SK-N-SH (cell line): ENCODE measurements at regions not wholly inside any gene's neighbourhood (a gene's known extent, or its start where the extent isn't known, plus 50 kb on each side); places are given as distances from the start of the nearest gene placed in this dataset.

Experiments
- CTCF ChIA-PET: fragments of 300-600, 350-600 bp; formaldehyde crosslinking; extraction: SDS; loops from one replicate; lab custom pipeline; 2021; lab: Yijun Ruan, JAX
- POLR2A ChIA-PET: fragments of 350-600 bp; sonication (Branson Sonifier 250); formaldehyde crosslinking; extraction: SDS; loops from one replicate; lab custom pipeline; 2020; ENCODE audit warnings: antibody characterized with exemption, inconsistent platforms; lab: Yijun Ruan, JAX
- DNase-seq: peaks from one replicate; pipeline ENCODE4 v3.0.0; 2012
- H2AFZ ChIP-seq: fragments of 200-600 bp; sonication (generic); 2 replicates; pipeline ENCODE4 v1.8.1; 2016; ENCODE audit warnings: antibody characterized with exemption, mild to moderate bottlenecking, low read depth
- H3F3A ChIP-seq: fragments of 200-600 bp; sonication (generic); replicated peaks from 2 replicates; pipeline ENCODE3; 2016; ENCODE audit warnings: antibody characterized with exemption, mild to moderate bottlenecking; ENCODE audit not compliant: insufficient read depth
- H3K27ac ChIP-seq, 2 experiments: fragments of 200-500 bp in 1 of 2; fragments of 200-600 bp in 1 of 2; sonication (Bioruptor generic) in 1 of 2; sonication (generic), shearing (Covaris generic) in 1 of 2; 2 replicates each; pipeline versions ENCODE4 v1.5.1 to v1.6.1; 2014 to 2016; ENCODE audit warnings: low read depth in 2 of 2, inconsistent platforms in 1 of 2, low read length in 1 of 2, mild to moderate bottlenecking in 1 of 2, mixed read lengths in 1 of 2
- H3K27me3 ChIP-seq: fragments of 200-600 bp; sonication (generic), shearing (Covaris generic); 2 replicates; pipeline ENCODE4 v1.6.1; 2016; ENCODE audit warnings: mixed run types; ENCODE audit not compliant: insufficient read depth
- H3K36me3 ChIP-seq, 2 experiments: fragments of 200-500 bp in 1 of 2; fragments of 200-600 bp in 1 of 2; sonication (Bioruptor generic) in 1 of 2; sonication (generic) in 1 of 2; replicated peaks in 1 of 2; 2 replicates each; pipeline versions ENCODE3 to v1.5.1; 2014 to 2016; ENCODE audit warnings: low read length in 1 of 2, mild to moderate bottlenecking in 1 of 2; ENCODE audit not compliant: insufficient read depth in 2 of 2, control insufficient read depth in 1 of 2
- H3K4me1 ChIP-seq, 2 experiments: fragments of 200-500 bp in 1 of 2; fragments of 200-600 bp in 1 of 2; sonication (Bioruptor generic) in 1 of 2; sonication (generic), shearing (Covaris generic) in 1 of 2; 2 replicates each; pipeline versions ENCODE4 v1.5.1 to v1.6.1; 2014 to 2016; ENCODE audit warnings: low read depth in 1 of 2, low read length in 1 of 2, mixed run types in 1 of 2; ENCODE audit not compliant: insufficient read depth in 2 of 2, control insufficient read depth in 1 of 2
- H3K4me2 ChIP-seq: fragments of 200-600 bp; sonication (generic), shearing (Covaris generic); 2 replicates; pipeline ENCODE4 v1.6.1; 2017; ENCODE audit warnings: mixed run types
- H3K4me3 ChIP-seq, 2 experiments: fragments of 200-500 bp in 1 of 2; fragments of 200-600 bp in 1 of 2; sonication (Bioruptor generic) in 1 of 2; sonication (generic), shearing (Covaris generic) in 1 of 2; 2 replicates each; pipeline versions ENCODE4 v1.5.1 to v1.8.1; 2014 to 2016; ENCODE audit warnings: low read depth in 2 of 2, inconsistent platforms in 1 of 2, low read length in 1 of 2, mild to moderate bottlenecking in 1 of 2, mixed read lengths in 1 of 2, moderate library complexity in 1 of 2
- H3K79me2 ChIP-seq: fragments of 200-600 bp; sonication (generic); 2 replicates; pipeline ENCODE4 v1.8.1; 2017; ENCODE audit warnings: mild to moderate bottlenecking; ENCODE audit not compliant: insufficient read depth
- H3K9ac ChIP-seq: fragments of 200-600 bp; sonication (generic); 2 replicates; pipeline ENCODE4 v1.6.1; 2017; ENCODE audit warnings: mixed run types
- H3K9me2 ChIP-seq: fragments of 200-600 bp; sonication (generic); 2 replicates; pipeline ENCODE4 v1.6.1; 2017; ENCODE audit warnings: mixed run types
- H3K9me3 ChIP-seq: fragments of 200-600 bp; sonication (generic); 2 replicates; pipeline ENCODE4 v1.6.1; 2017; ENCODE audit warnings: mixed run types, mild to moderate bottlenecking, moderate library complexity
- H4K20me1 ChIP-seq: fragments of 200-600 bp; sonication (generic); 2 replicates; pipeline ENCODE4 v1.6.1; 2017; ENCODE audit warnings: mild to moderate bottlenecking, mixed run types; ENCODE audit not compliant: insufficient read depth
- CHD2 ChIP-seq: fragments of 150-350 bp; IDR thresholded peaks from 2 replicates; pipeline ENCODE4 v1.6.1; 2018; ENCODE audit warnings: low read length; ENCODE audit not compliant: partially characterized antibody
- ELF1 ChIP-seq: IDR thresholded peaks from 2 replicates; pipeline ENCODE4 v1.4.0; 2012
- EP300 ChIP-seq, 2 experiments: IDR thresholded peaks; 2 replicates each; pipeline versions ENCODE4 v1.4.0 to v1.6.1; 2012; ENCODE audit warnings: borderline replicate concordance in 1 of 2, low read depth in 1 of 2, low read length in 1 of 2
- FOSL2 ChIP-seq: IDR thresholded peaks from 2 replicates; pipeline ENCODE4 v1.4.0; 2012; ENCODE audit warnings: low read depth, mild to moderate bottlenecking, moderate library complexity, borderline replicate concordance
- FOXM1 ChIP-seq: IDR thresholded peaks from 2 replicates; pipeline ENCODE4 v1.4.0; 2012; ENCODE audit warnings: low read depth, mild to moderate bottlenecking
- GABPA ChIP-seq: IDR thresholded peaks from 2 replicates; pipeline ENCODE4 v1.4.0; 2012; ENCODE audit warnings: low read depth, mild to moderate bottlenecking
- GATA2 ChIP-seq: sonication (generic); formaldehyde crosslinking; IDR thresholded peaks from 2 replicates; pipeline ENCODE4 v1.5.0; 2020; ENCODE audit warnings: mild to moderate bottlenecking, missing genetic modification reagents
- IRF3 ChIP-seq: fragments of 150-350 bp; IDR thresholded peaks from 2 replicates; pipeline ENCODE4 v1.6.1; 2016; ENCODE audit warnings: mild to moderate bottlenecking, low read depth, low read length
- JUND ChIP-seq: IDR thresholded peaks from 2 replicates; pipeline ENCODE4 v1.4.0; 2012
- MXI1 ChIP-seq: IDR thresholded peaks from 2 replicates; pipeline ENCODE4 v1.6.1; 2012; ENCODE audit warnings: mild to moderate bottlenecking, low read depth, low read length, improper control_type of control experiment
- NRF1 ChIP-seq: IDR thresholded peaks from 2 replicates; pipeline ENCODE4 v1.6.1; 2012; ENCODE audit warnings: low read depth, mild to moderate bottlenecking, low read length
- POLR2AphosphoS5 ChIP-seq: IDR thresholded peaks from 2 replicates; pipeline ENCODE4 v1.6.1; 2012; ENCODE audit warnings: low read depth, low read length
- RCOR1 ChIP-seq: fragments of 150-350 bp; IDR thresholded peaks from 2 replicates; pipeline ENCODE4 v1.6.1; 2017; ENCODE audit warnings: antibody characterized with exemption, low read length
- RXRA ChIP-seq: IDR thresholded peaks from 2 replicates; pipeline ENCODE4 v1.4.0; 2012; ENCODE audit warnings: low read depth, mild to moderate bottlenecking, borderline replicate concordance
- SIN3A ChIP-seq: IDR thresholded peaks from 2 replicates; pipeline ENCODE4 v1.6.1; 2012; ENCODE audit warnings: low read depth, mild to moderate bottlenecking, low read length, moderate library complexity, borderline replicate concordance
- TAF1 ChIP-seq: IDR thresholded peaks from 2 replicates; pipeline ENCODE4 v1.6.1; 2012; ENCODE audit warnings: low read depth, mild to moderate bottlenecking, low read length, moderate library complexity, borderline replicate concordance
- WGBS: methylation state at CpG from one replicate; pipeline ENCODE4 v1.1.6; 2017; ENCODE audit warnings: low lambda C conversion rate; 5-methylcytosine and 5-hydroxymethylcytosine counted together
- TF ChIP-seq, protein P1 (sequence below): fragments of 200-600 bp; sonication (generic); IDR thresholded peaks from 2 replicates; pipeline ENCODE4 v1.6.1; 2017; ENCODE audit warnings: antibody characterized with exemption, mild to moderate bottlenecking, moderate library complexity
- TF ChIP-seq, protein P2 (sequence below): IDR thresholded peaks from 2 replicates; pipeline ENCODE4 v1.6.1; 2012; ENCODE audit warnings: mild to moderate bottlenecking, low read depth, low read length, moderate library complexity

- Histone ChIP-seq H3K4me2 (no peak overlapping the region), H2AFZ (no peak overlapping the region), H3K27me3 (no peaks in the 10 kb centered on the region), H4K20me1 (no peaks in the 10 kb centered on the region), H3K9me2 (no peaks in the 10 kb centered on the region), H3K36me3 (no peaks in the 10 kb centered on the region), H3F3A (no peaks in the 10 kb centered on the region), H3K4me3 (no peak overlapping the region), H3K4me1 (no peaks in the 10 kb centered on the region), H3K9me3 (peaks cover 6% of the 10 kb centered on the region; the same call in 1 of the 2 replicates), H3K27ac (no peak overlapping the region), H3K9ac (no peak overlapping the region)
- CTCF ChIA-PET: no interaction called here
- no peak for DNase-seq
- TF ChIP-seq FOSL2: no peak
- TF ChIP-seq JUND: no peak
- TF ChIP-seq, all 33 proteins: peak for 0
- POLR2A ChIA-PET: no interaction called here
- no peaks in the 10 kb centered on the region for H3K79me2 ChIP-seq
These were observed 445.4 kb upstream of the RGMB start for GRCh38 chr5:98328015-98328414.

DNA sequence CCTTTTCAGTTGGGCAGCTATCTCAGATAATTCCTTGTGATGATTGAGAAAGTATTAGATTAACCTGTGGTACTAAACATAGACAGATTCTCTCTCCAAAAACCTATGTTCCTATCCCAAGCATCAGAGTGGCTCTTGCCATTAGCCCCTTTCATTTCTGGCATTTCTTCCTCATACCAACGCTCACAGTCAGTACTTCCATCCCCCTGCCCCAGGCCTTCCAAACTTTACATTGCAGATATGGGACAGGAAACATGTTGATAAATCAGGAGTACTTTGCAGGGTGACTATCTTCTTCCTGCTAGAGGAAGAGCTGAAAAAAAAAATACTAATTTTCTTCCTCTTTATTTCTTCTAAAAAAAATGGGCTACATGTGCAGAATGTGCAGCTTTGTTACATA lies 442.6 kb upstream of the RGMB start:
- no peaks in the 10 kb centered on the region for H3K36me3 ChIP-seq
- POLR2A ChIA-PET: no interaction called here
- TF ChIP-seq FOXM1 (no peak), SIN3A (no peak), ELF1 (no peak), POLR2AphosphoS5 (no peak), GABPA (no peak)
- TF ChIP-seq, all 33 proteins: peak for 0
- Histone ChIP-seq H3K9me2 (no peaks in the 10 kb centered on the region), H2AFZ (no peak overlapping the region), H3K27ac (no peak overlapping the region), H3K27me3 (no peaks in the 10 kb centered on the region), H3K4me2 (no peak overlapping the region), H3F3A (no peaks in the 10 kb centered on the region), H4K20me1 (no peaks in the 10 kb centered on the region), H3K79me2 (no peaks in the 10 kb centered on the region), H3K4me1 (no peaks in the 10 kb centered on the region), H3K4me3 (no peak overlapping the region), H3K9ac (no peak overlapping the region), H3K9me3 (peaks cover 6% of the 10 kb centered on the region; the same call in 1 of the 2 replicates)
- WGBS: 70% methylated on average over 1 of the region's 1 CpG
- no peak for DNase-seq
- CTCF ChIA-PET: no interaction called here

DNA sequence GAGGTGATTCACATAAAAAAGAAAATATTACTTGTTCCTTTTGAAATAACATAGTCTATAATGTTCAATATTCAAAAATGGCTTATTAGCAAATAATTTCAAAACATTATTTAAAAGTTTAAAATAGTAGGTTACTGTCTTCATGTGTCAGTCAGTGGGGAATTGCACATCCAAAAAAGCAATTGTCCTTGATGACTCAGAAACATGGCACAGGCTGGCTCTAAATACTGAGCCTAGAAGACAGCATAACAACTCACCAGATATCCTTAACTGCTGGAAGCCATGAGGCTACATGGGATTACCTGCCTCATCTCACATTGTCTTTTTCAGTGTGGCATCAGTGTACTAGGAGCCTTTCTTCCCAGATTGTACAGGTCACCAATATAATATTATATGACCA lies 439.5 kb upstream of the RGMB start:
- H3K79me2 ChIP-seq: no peaks in the 10 kb centered on the region
- ChIA-PET POLR2A (no interaction called here), CTCF (no interaction called here)
- no peak overlapping the region for H3K27ac ChIP-seq
- no peaks in the 10 kb centered on the region for H3K9me3 ChIP-seq
- no peak for DNase-seq
- no peaks in the 10 kb centered on the region for H3K9me2 ChIP-seq
- H3K4me2 ChIP-seq: no peak overlapping the region
- H3K36me3 ChIP-seq: no peaks in the 10 kb centered on the region
- H4K20me1 ChIP-seq: no peaks in the 10 kb centered on the region
- H3K27me3 ChIP-seq: no peaks in the 10 kb centered on the region
- no peaks in the 10 kb centered on the region for H3K4me1 ChIP-seq
- H3F3A ChIP-seq: no peaks in the 10 kb centered on the region
- H3K9ac ChIP-seq: no peak overlapping the region
- no peak overlapping the region for H3K4me3 ChIP-seq
- H2AFZ ChIP-seq: no peak overlapping the region
- TF ChIP-seq ELF1 (no peak), GATA2 (CRISPR knock-in tag) (no peak), CHD2 (no peak), FOXM1 (no peak), JUND (no peak), RCOR1 (no peak), RXRA (no peak), TAF1 (no peak), NRF1 (no peak), EP300 (IDR thresholded peaks at IDR 0.05; ENCODE audit: borderline replicate concordance in 1 of 2, low read depth in 1 of 2, low read length in 1 of 2) (no peak), MXI1 (no peak), IRF3 (no peak)
- TF ChIP-seq, protein P1, sequence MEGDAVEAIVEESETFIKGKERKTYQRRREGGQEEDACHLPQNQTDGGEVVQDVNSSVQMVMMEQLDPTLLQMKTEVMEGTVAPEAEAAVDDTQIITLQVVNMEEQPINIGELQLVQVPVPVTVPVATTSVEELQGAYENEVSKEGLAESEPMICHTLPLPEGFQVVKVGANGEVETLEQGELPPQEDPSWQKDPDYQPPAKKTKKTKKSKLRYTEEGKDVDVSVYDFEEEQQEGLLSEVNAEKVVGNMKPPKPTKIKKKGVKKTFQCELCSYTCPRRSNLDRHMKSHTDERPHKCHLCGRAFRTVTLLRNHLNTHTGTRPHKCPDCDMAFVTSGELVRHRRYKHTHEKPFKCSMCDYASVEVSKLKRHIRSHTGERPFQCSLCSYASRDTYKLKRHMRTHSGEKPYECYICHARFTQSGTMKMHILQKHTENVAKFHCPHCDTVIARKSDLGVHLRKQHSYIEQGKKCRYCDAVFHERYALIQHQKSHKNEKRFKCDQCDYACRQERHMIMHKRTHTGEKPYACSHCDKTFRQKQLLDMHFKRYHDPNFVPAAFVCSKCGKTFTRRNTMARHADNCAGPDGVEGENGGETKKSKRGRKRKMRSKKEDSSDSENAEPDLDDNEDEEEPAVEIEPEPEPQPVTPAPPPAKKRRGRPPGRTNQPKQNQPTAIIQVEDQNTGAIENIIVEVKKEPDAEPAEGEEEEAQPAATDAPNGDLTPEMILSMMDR: no peak
- TF ChIP-seq, protein P2, sequence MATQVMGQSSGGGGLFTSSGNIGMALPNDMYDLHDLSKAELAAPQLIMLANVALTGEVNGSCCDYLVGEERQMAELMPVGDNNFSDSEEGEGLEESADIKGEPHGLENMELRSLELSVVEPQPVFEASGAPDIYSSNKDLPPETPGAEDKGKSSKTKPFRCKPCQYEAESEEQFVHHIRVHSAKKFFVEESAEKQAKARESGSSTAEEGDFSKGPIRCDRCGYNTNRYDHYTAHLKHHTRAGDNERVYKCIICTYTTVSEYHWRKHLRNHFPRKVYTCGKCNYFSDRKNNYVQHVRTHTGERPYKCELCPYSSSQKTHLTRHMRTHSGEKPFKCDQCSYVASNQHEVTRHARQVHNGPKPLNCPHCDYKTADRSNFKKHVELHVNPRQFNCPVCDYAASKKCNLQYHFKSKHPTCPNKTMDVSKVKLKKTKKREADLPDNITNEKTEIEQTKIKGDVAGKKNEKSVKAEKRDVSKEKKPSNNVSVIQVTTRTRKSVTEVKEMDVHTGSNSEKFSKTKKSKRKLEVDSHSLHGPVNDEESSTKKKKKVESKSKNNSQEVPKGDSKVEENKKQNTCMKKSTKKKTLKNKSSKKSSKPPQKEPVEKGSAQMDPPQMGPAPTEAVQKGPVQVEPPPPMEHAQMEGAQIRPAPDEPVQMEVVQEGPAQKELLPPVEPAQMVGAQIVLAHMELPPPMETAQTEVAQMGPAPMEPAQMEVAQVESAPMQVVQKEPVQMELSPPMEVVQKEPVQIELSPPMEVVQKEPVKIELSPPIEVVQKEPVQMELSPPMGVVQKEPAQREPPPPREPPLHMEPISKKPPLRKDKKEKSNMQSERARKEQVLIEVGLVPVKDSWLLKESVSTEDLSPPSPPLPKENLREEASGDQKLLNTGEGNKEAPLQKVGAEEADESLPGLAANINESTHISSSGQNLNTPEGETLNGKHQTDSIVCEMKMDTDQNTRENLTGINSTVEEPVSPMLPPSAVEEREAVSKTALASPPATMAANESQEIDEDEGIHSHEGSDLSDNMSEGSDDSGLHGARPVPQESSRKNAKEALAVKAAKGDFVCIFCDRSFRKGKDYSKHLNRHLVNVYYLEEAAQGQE: no peak
